ENCODE measurements at regions not wholly inside any gene's neighbourhood (a gene's known extent, or its start where the extent isn't known, plus 50 kb on each side); places are given as distances from the start of the nearest gene placed in this dataset.

- TF ChIP-seq, protein P1, sequence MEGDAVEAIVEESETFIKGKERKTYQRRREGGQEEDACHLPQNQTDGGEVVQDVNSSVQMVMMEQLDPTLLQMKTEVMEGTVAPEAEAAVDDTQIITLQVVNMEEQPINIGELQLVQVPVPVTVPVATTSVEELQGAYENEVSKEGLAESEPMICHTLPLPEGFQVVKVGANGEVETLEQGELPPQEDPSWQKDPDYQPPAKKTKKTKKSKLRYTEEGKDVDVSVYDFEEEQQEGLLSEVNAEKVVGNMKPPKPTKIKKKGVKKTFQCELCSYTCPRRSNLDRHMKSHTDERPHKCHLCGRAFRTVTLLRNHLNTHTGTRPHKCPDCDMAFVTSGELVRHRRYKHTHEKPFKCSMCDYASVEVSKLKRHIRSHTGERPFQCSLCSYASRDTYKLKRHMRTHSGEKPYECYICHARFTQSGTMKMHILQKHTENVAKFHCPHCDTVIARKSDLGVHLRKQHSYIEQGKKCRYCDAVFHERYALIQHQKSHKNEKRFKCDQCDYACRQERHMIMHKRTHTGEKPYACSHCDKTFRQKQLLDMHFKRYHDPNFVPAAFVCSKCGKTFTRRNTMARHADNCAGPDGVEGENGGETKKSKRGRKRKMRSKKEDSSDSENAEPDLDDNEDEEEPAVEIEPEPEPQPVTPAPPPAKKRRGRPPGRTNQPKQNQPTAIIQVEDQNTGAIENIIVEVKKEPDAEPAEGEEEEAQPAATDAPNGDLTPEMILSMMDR (IDR thresholded peaks at IDR 0.05): no peak
- no peaks in the 10 kb centered on the region for H3K4me1 ChIP-seq
- no peaks in the 10 kb centered on the region for H3K9me3 ChIP-seq
- H3K36me3 ChIP-seq: no peaks in the 10 kb centered on the region
- no peak overlapping the region for H3K4me3 ChIP-seq
- H3K27ac ChIP-seq: no peak overlapping the region
- intact Hi-C loops (cut with DNase I): no loop called here
- ATAC-seq: no peak
- DNase-seq: no peak
- peaks cover 21% of the 10 kb centered on the region for H3K27me3 ChIP-seq (ENCODE audit: low read depth)
These were observed 73.7 kb upstream of the ZC3H12A start for GRCh38 chr1:37400466-37401225.

DNA sequence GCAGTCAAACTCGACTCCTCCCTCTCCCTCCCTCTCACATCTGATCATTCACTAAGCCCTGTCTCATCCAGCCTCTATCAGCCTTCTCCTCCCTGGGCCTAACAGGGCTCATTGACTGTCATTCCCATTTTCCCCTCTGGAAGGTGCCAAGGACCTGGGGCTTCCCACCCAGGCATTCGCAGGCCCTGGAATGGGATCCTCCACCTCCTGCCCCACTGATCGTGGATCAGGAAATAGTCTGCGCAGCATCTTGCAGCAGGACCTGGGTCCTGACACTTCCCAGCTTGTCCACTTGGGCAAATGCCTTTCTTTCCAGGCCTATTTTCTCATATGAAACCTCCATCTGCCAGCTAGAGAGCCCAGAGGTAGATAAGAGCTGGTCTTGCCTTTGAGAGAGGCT is 71.2 kb upstream of the ZC3H12A start:
- Histone ChIP-seq H3K27me3 (ENCODE audit: low read depth) (peaks cover 14% of the 10 kb centered on the region), H3K9me3 (no peaks in the 10 kb centered on the region), H3K4me1 (no peaks in the 10 kb centered on the region), H3K27ac (no peak overlapping the region), H3K4me3 (no peak overlapping the region), H3K36me3 (no peaks in the 10 kb centered on the region)
- intact Hi-C loops (cut with DNase I): no loop called here
- no peak for DNase-seq
- no peak for ATAC-seq
- TF ChIP-seq, protein P1 (IDR thresholded peaks at IDR 0.05): no peak

DNA sequence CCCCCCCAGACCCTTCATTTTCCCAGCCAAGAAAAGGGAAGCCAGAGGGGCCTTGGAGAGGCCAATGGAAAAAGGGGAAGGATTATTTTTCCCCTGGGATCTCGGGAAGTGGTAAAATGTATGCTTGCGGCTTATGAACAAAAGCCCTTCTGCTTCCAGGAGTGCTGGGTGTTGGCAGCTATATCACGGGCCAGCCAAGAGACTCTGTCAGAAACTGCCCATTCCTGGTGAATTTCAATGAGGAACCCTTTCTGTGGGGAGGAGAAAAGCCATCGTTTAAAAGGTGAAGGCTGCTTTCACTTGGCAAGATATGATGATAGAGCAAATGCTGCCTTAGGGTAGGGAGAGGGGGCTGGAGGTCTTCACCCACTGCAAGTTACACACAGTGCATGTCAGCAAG is 69.7 kb upstream of the ZC3H12A start:
- Histone ChIP-seq H3K9me3 (no peaks in the 10 kb centered on the region), H3K4me3 (no peak overlapping the region), H3K36me3 (no peaks in the 10 kb centered on the region), H3K4me1 (no peaks in the 10 kb centered on the region), H3K27ac (no peak overlapping the region), H3K27me3 (ENCODE audit: low read depth) (peaks cover 7% of the 10 kb centered on the region)
- DNase-seq (no peak), ATAC-seq (no peak)
- intact Hi-C loops (cut with DNase I): no loop called here
- TF ChIP-seq, protein P1 (IDR thresholded peaks at IDR 0.05): no peak

DNA sequence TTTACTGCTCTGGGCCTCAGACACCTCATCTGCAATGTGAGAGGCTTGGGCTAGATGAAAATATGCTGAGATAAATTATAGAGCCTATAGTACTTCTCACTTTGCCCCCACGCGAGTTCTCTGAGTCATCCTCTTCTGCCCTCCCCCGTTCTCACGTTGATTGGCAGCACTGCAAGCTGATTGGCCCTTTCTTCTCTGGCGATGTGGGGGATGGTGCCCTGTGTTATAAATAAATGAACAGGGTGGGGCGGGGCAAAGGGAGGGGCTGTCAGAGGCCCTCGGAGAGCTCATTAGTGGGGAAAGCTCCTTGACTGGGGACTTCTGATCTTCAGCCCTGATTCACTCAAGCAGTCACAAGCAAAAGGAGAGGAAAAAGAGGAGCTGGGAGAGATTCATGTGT is 64.3 kb upstream of the ZC3H12A start:
- ATAC-seq: no peak
- H3K27me3 ChIP-seq (ENCODE audit: low read depth): peaks cover 14% of the 10 kb centered on the region
- intact Hi-C loops (cut with DNase I): no loop called here
- H3K4me1 ChIP-seq: no peaks in the 10 kb centered on the region
- no peaks in the 10 kb centered on the region for H3K9me3 ChIP-seq
- no peak overlapping the region for H3K4me3 ChIP-seq
- no peaks in the 10 kb centered on the region for H3K36me3 ChIP-seq
- TF ChIP-seq, protein P1 (IDR thresholded peaks at IDR 0.05): no peak
- DNase-seq: no peak
- no peak overlapping the region for H3K27ac ChIP-seq

DNA sequence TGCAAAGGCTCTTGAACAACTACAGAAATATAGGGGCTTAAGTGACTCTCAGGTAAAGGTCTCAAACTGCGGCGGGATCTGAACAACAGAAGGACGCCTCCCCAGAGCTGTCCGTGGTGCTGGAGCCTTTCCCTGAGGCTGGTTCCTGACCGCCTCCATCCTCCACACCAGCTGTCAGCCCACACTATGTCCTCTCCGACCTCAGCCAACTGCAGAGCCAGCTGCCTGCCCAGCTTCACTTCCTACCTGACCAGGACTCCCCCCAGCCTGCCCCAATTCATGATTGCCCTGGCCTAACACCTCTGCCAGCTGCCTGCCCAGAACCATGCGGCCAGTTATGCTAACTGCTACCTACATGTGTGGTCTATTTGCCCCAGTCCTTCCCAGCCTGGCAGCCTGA is 63.6 kb upstream of the ZC3H12A start:
- Histone ChIP-seq H3K36me3 (no peaks in the 10 kb centered on the region), H3K27me3 (ENCODE audit: low read depth) (peaks cover 14% of the 10 kb centered on the region), H3K9me3 (no peaks in the 10 kb centered on the region), H3K4me1 (no peaks in the 10 kb centered on the region), H3K4me3 (no peak overlapping the region), H3K27ac (no peak overlapping the region)
- TF ChIP-seq, protein P1 (IDR thresholded peaks at IDR 0.05): no peak
- ATAC-seq (peak in 1 of 2 donors; percentile 29), DNase-seq (no peak)
- intact Hi-C loops (cut with DNase I): no loop called here

Data from lower lobe of right lung (tissue), 2 donors.